Activated naive CD4-positive, alpha-beta T cell treated with anti-CD3 and anti-CD28 coated beads, Interleukin-2, amount 50 U/mL, for 24 hours (primary cell): ENCODE measurements at regions not wholly inside any gene's neighbourhood (a gene's known extent, or its start where the extent isn't known, plus 50 kb on each side); places are given as distances from the start of the nearest gene placed in this dataset.
"Not testable (repeated sequence)": the region's sequence is repeated elsewhere in the genome, so short reads cannot be mapped to it uniquely, and the experiment has no call there.

ENCODE experiments used
- H3K27ac Mint-ChIP-seq: one replicate; pipeline ENCODE4 v1.8.0; 2021; ENCODE audit warnings: mild to moderate bottlenecking, mixed read lengths
- H3K27me3 Mint-ChIP-seq: one replicate; pipeline ENCODE4 v1.8.0; 2021; ENCODE audit warnings: mixed read lengths
- H3K36me3 Mint-ChIP-seq: one replicate; pipeline ENCODE4 v1.8.0; 2021; ENCODE audit warnings: mixed read lengths
- H3K4me1 Mint-ChIP-seq: one replicate; pipeline ENCODE4 v1.8.0; 2021; ENCODE audit warnings: mixed read lengths
- H3K4me3 Mint-ChIP-seq: one replicate; pipeline ENCODE4 v1.8.0; 2021; ENCODE audit warnings: mild to moderate bottlenecking, mixed read lengths
- H3K9me3 Mint-ChIP-seq: one replicate; pipeline ENCODE4 v1.8.0; 2021; ENCODE audit warnings: mixed read lengths

- H3K27me3 Mint-ChIP-seq: no peaks in the 10 kb centered on the region
- no peak overlapping the region for H3K27ac Mint-ChIP-seq
- no peaks in the 10 kb centered on the region for H3K36me3 Mint-ChIP-seq
- H3K4me1 Mint-ChIP-seq: no peaks in the 10 kb centered on the region
- H3K4me3 Mint-ChIP-seq: no peak overlapping the region
- H3K9me3 Mint-ChIP-seq: no peaks in the 10 kb centered on the region
Observed at GRCh38 chr7:94135180-94135579, 131.0 kb upstream of the BET1 start.

GRCh38 chr7:94142281-94142680, 138.1 kb upstream of the BET1 start:
- H3K27me3 Mint-ChIP-seq: no peaks in the 10 kb centered on the region

GRCh38 chr7:94145602-94146001, 141.4 kb upstream of the BET1 start:
- H3K27ac Mint-ChIP-seq: no peak overlapping the region
- no peak overlapping the region for H3K4me3 Mint-ChIP-seq
- H3K36me3 Mint-ChIP-seq: no peaks in the 10 kb centered on the region
- no peaks in the 10 kb centered on the region for H3K27me3 Mint-ChIP-seq
- H3K4me1 Mint-ChIP-seq: no peaks in the 10 kb centered on the region
- peaks cover 5% of the 10 kb centered on the region for H3K9me3 Mint-ChIP-seq

More at GRCh38 chr7:94142281-94142680, 138.1 kb upstream of the BET1 start:
- H3K4me3 Mint-ChIP-seq: no peak overlapping the region
- no peaks in the 10 kb centered on the region for H3K9me3 Mint-ChIP-seq
- no peaks in the 10 kb centered on the region for H3K36me3 Mint-ChIP-seq
- no peak overlapping the region for H3K27ac Mint-ChIP-seq
- H3K4me1 Mint-ChIP-seq: no peaks in the 10 kb centered on the region

GRCh38 chr7:94146408-94146807, 142.3 kb upstream of the BET1 start:
- Mint-ChIP-seq H3K27me3 (no peaks in the 10 kb centered on the region), H3K27ac (no peak overlapping the region), H3K9me3 (peaks cover 5% of the 10 kb centered on the region), H3K36me3 (no peaks in the 10 kb centered on the region), H3K4me3 (no peak overlapping the region), H3K4me1 (no peaks in the 10 kb centered on the region)

- Mint-ChIP-seq H3K9me3 (peaks cover 5% of the 10 kb centered on the region), H3K27ac (no peak overlapping the region), H3K36me3 (no peaks in the 10 kb centered on the region), H3K27me3 (no peaks in the 10 kb centered on the region), H3K4me3 (no peak overlapping the region), H3K4me1 (no peaks in the 10 kb centered on the region)
Observed at GRCh38 chr7:94149789-94150545, 145.8 kb upstream of the BET1 start.

GRCh38 chr7:94154182-94154581, 150.0 kb upstream of the BET1 start:
- Mint-ChIP-seq H3K27ac (no peak overlapping the region), H3K4me1 (no peaks in the 10 kb centered on the region), H3K27me3 (no peaks in the 10 kb centered on the region), H3K9me3 (peaks cover 5% of the 10 kb centered on the region), H3K36me3 (no peaks in the 10 kb centered on the region), H3K4me3 (no peak overlapping the region)

GRCh38 chr7:94154858-94155257, 150.7 kb upstream of the BET1 start:
- Mint-ChIP-seq H3K27me3 (no peaks in the 10 kb centered on the region), H3K4me3 (no peak overlapping the region), H3K9me3 (peaks cover 5% of the 10 kb centered on the region), H3K4me1 (no peaks in the 10 kb centered on the region), H3K36me3 (no peaks in the 10 kb centered on the region), H3K27ac (no peak overlapping the region)

- H3K27ac Mint-ChIP-seq, H3K4me1 Mint-ChIP-seq, H3K36me3 Mint-ChIP-seq, H3K27me3 Mint-ChIP-seq, H3K4me3 Mint-ChIP-seq, H3K9me3 Mint-ChIP-seq: not testable (repeated sequence)
Observed at GRCh38 chr7:94157659-94158306, 153.6 kb upstream of the BET1 start.

GRCh38 chr7:94160719-94161435, 156.7 kb upstream of the BET1 start:
- Mint-ChIP-seq H3K9me3 (no peaks in the 10 kb centered on the region), H3K27me3 (no peaks in the 10 kb centered on the region), H3K4me3 (no peak overlapping the region), H3K4me1 (peaks cover 6% of the 10 kb centered on the region), H3K27ac (no peak overlapping the region), H3K36me3 (no peaks in the 10 kb centered on the region)

GRCh38 chr7:94161476-94161875, 157.3 kb upstream of the BET1 start:
- H3K27ac Mint-ChIP-seq: no peak overlapping the region
- H3K4me1 Mint-ChIP-seq: peaks cover 6% of the 10 kb centered on the region
- H3K27me3 Mint-ChIP-seq: no peaks in the 10 kb centered on the region
- H3K4me3 Mint-ChIP-seq: no peak overlapping the region
- no peaks in the 10 kb centered on the region for H3K36me3 Mint-ChIP-seq
- no peaks in the 10 kb centered on the region for H3K9me3 Mint-ChIP-seq

- no peak overlapping the region for H3K27ac Mint-ChIP-seq
- H3K27me3 Mint-ChIP-seq: no peaks in the 10 kb centered on the region
- H3K9me3 Mint-ChIP-seq: no peaks in the 10 kb centered on the region
- no peak overlapping the region for H3K4me3 Mint-ChIP-seq
- no peaks in the 10 kb centered on the region for H3K36me3 Mint-ChIP-seq
- H3K4me1 Mint-ChIP-seq: peaks cover 5% of the 10 kb centered on the region
Observed at GRCh38 chr7:94169682-94170081, 165.5 kb upstream of the BET1 start.

GRCh38 chr7:94170836-94171235, 166.7 kb upstream of the BET1 start:
- no peak overlapping the region for H3K4me3 Mint-ChIP-seq
- no peaks in the 10 kb centered on the region for H3K9me3 Mint-ChIP-seq
- no peaks in the 10 kb centered on the region for H3K36me3 Mint-ChIP-seq
- no peaks in the 10 kb centered on the region for H3K27me3 Mint-ChIP-seq
- H3K4me1 Mint-ChIP-seq: peaks cover 5% of the 10 kb centered on the region
- no peak overlapping the region for H3K27ac Mint-ChIP-seq

- Mint-ChIP-seq H3K4me3 (no peak overlapping the region), H3K9me3 (no peaks in the 10 kb centered on the region), H3K27ac (no peak overlapping the region), H3K27me3 (no peaks in the 10 kb centered on the region), H3K36me3 (no peaks in the 10 kb centered on the region), H3K4me1 (peaks cover 5% of the 10 kb centered on the region)
Observed at GRCh38 chr7:94173436-94173835, 169.3 kb upstream of the BET1 start.

GRCh38 chr7:94174375-94174774, 170.2 kb upstream of the BET1 start:
- no peaks in the 10 kb centered on the region for H3K36me3 Mint-ChIP-seq
- no peaks in the 10 kb centered on the region for H3K27me3 Mint-ChIP-seq
- no peak overlapping the region for H3K27ac Mint-ChIP-seq
- no peak overlapping the region for H3K4me3 Mint-ChIP-seq
- peaks cover 5% of the 10 kb centered on the region for H3K4me1 Mint-ChIP-seq
- no peaks in the 10 kb centered on the region for H3K9me3 Mint-ChIP-seq

GRCh38 chr7:94174956-94175355, 170.8 kb upstream of the BET1 start:
- no peaks in the 10 kb centered on the region for H3K36me3 Mint-ChIP-seq
- no peaks in the 10 kb centered on the region for H3K27me3 Mint-ChIP-seq
- no peaks in the 10 kb centered on the region for H3K9me3 Mint-ChIP-seq
- H3K4me1 Mint-ChIP-seq: peaks cover 5% of the 10 kb centered on the region
- H3K27ac Mint-ChIP-seq: no peak overlapping the region
- H3K4me3 Mint-ChIP-seq: no peak overlapping the region

GRCh38 chr7:94176694-94177200, 172.6 kb upstream of the BET1 start:
- H3K9me3 Mint-ChIP-seq: no peaks in the 10 kb centered on the region
- H3K4me1 Mint-ChIP-seq: no peaks in the 10 kb centered on the region
- H3K27ac Mint-ChIP-seq: no peak overlapping the region
- no peaks in the 10 kb centered on the region for H3K36me3 Mint-ChIP-seq
- no peaks in the 10 kb centered on the region for H3K27me3 Mint-ChIP-seq
- no peak overlapping the region for H3K4me3 Mint-ChIP-seq
